C1 segment of cervical spinal cord (tissue), 14 donors: ENCODE measurements at regions not wholly inside any gene's neighbourhood (a gene's known extent, or its start where the extent isn't known, plus 50 kb on each side); places are given as distances from the start of the nearest gene placed in this dataset.
"Not testable (repeated sequence)": the region's sequence is repeated elsewhere in the genome, so short reads cannot be mapped to it uniquely, and the experiment has no call there.

Experiments
- DNase-seq, 14 donors: peaks; one replicate each; lab custom pipeline; 2025; lab: John Stamatoyannopoulos, UW

GRCh38 chr5:117165068-117165467 is 590.4 kb upstream of the SEMA6A start:
- no peak for DNase-seq

GRCh38 chr5:117161718-117162335 is 587.2 kb upstream of the SEMA6A start:
- no peak for DNase-seq

- DNase-seq = no peak
Measured at GRCh38 chr5:117160391-117160790, 585.8 kb upstream of the SEMA6A start.

- DNase-seq = no peak
Measured at GRCh38 chr5:117149312-117149711, 574.7 kb upstream of the SEMA6A start.

- DNase-seq = no peak
Measured at GRCh38 chr5:117144086-117144485, 569.5 kb upstream of the SEMA6A start.

- no peak for DNase-seq
Measured at GRCh38 chr5:117143406-117143805, 568.8 kb upstream of the SEMA6A start.

- no peak for DNase-seq
Measured at GRCh38 chr5:117138523-117138922, 563.9 kb upstream of the SEMA6A start.

- no peak for DNase-seq
Measured at GRCh38 chr5:117135851-117136250, 561.2 kb upstream of the SEMA6A start.

- DNase-seq = no peak
Measured at GRCh38 chr5:117133198-117133597, 558.6 kb upstream of the SEMA6A start.

GRCh38 chr5:117131876-117132275 is 557.3 kb upstream of the SEMA6A start:
- DNase-seq = no peak

GRCh38 chr5:117131048-117131679 is 556.5 kb upstream of the SEMA6A start:
- peak in 1 of 14 donors; percentile 26 for DNase-seq

- no peak for DNase-seq
Measured at GRCh38 chr5:117118499-117118898, 543.9 kb upstream of the SEMA6A start.

- not testable (repeated sequence) for DNase-seq
Measured at GRCh38 chr5:117117314-117117713, 542.7 kb upstream of the SEMA6A start.

- DNase-seq = no peak
Measured at GRCh38 chr5:117110548-117110947, 535.9 kb upstream of the SEMA6A start.

GRCh38 chr5:117107859-117108258 is 533.2 kb upstream of the SEMA6A start:
- no peak for DNase-seq

GRCh38 chr5:117103703-117104102 is 529.1 kb upstream of the SEMA6A start:
- no peak for DNase-seq

GRCh38 chr5:117102591-117102990 is 528.0 kb upstream of the SEMA6A start:
- DNase-seq = no peak

GRCh38 chr5:117100176-117100575 is 525.6 kb upstream of the SEMA6A start:
- DNase-seq = peak in 1 of 14 donors; percentile 15

- no peak for DNase-seq
Measured at GRCh38 chr5:117098094-117098493, 523.5 kb upstream of the SEMA6A start.

- DNase-seq = no peak
Measured at GRCh38 chr5:117095346-117096332, 521.0 kb upstream of the SEMA6A start.

GRCh38 chr5:117094114-117094815 is 519.6 kb upstream of the SEMA6A start:
- DNase-seq = no peak

GRCh38 chr5:117093653-117094052 is 519.0 kb upstream of the SEMA6A start:
- DNase-seq = no peak
